Breast epithelium (tissue), 3 donors: ENCODE measurements at regions not wholly inside any gene's neighbourhood (a gene's known extent, or its start where the extent isn't known, plus 50 kb on each side); places are given as distances from the start of the nearest gene placed in this dataset.

Experiments
- CTCF ChIP-seq, 3 donors: fragments of 450-650 bp; IDR thresholded peaks; one replicate each; pipeline ENCODE4 v1.5.1; 2016 to 2017; ENCODE audit warnings: antibody characterized with exemption in 3 of 3, mild to moderate bottlenecking in 3 of 3, moderate library complexity in 3 of 3
- POLR2A ChIP-seq: fragments of 450-650 bp; IDR thresholded peaks from one replicate; pipeline ENCODE4 v1.6.1; 2016; ENCODE audit warnings: antibody characterized with exemption, mild to moderate bottlenecking, moderate library complexity
- POLR2AphosphoS5 ChIP-seq, 3 donors: sonication (generic); formaldehyde crosslinking; IDR thresholded peaks; one replicate each; pipeline ENCODE4 v1.6.1; 2017; ENCODE audit warnings: antibody characterized with exemption in 3 of 3

- TF ChIP-seq CTCF (IDR thresholded peaks at IDR 0.05) = no peak
- TF ChIP-seq POLR2A = no peak
- TF ChIP-seq POLR2AphosphoS5 (IDR thresholded peaks at IDR 0.05) = no peak
Observed at GRCh38 chr13:63396746-63397145, 1981.1 kb upstream of the PCDH20 start.
